CD4-positive, alpha-beta T cell treated with Interferon gamma for 1 hour (primary cell): ENCODE measurements at regions not wholly inside any gene's neighbourhood (a gene's known extent, or its start where the extent isn't known, plus 50 kb on each side); places are given as distances from the start of the nearest gene placed in this dataset.

Source experiments
- DNase-seq: peaks from one replicate; pipeline ENCODE4 v3.0.0-alpha.2; 2020

DNA sequence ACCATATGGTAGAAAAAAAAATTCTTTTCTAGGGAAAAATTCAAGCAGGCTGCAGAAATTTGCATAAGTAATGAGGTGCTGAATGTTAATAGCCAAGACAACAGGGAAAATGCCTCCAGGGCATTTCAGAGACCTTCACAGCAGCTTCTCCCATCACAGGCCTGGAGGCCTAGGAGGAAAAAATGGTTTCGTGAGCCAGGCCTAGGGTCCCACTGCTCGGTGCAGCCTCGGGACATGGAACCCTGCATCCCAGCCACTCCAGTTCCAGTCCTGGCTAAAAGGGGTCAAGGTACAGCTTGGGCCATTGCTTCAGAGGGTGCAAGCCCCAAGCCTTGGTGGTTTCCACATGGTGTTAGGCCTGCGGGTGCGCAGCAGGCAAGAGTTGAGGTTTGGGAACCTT, 436.0 kb upstream of the SMC2 start:
- no peak for DNase-seq

DNA sequence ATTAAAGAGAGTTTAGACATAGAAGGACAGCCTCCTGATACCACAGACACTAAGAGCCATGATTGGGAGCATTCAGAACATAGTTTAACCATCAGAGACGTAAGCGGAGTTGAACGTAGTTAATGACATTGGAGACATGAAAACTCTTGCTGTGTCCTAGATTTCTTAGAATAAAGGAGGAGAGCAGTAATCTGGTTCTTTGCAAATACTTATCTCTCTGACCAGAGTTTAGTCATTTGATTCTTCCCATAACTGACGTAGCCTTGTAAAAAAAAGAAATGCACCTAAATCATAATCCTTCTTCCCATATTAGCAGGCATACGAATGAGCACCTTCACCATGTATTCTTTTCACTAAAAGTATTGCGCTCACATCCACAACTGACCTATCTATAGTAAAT, 433.3 kb upstream of the SMC2 start:
- no peak for DNase-seq

DNA sequence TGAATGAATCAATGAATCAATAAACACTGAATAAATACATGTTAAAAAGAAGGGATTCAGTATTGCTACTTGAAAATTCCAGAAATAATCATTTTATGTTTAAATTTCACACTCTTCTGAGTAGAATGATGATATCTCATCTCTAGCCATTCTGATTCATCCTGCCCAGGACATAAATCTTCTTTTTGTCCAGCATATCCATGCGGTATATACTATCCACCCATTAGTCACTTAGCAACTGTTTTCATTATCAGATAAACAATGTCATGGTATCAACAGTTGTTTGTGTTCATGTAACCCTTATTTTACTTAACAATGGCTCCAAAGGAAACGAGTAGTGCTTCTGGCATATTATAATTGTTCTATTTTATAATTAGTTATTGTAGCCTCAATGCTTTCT, 432.4 kb upstream of the SMC2 start:
- DNase-seq: no peak

DNA sequence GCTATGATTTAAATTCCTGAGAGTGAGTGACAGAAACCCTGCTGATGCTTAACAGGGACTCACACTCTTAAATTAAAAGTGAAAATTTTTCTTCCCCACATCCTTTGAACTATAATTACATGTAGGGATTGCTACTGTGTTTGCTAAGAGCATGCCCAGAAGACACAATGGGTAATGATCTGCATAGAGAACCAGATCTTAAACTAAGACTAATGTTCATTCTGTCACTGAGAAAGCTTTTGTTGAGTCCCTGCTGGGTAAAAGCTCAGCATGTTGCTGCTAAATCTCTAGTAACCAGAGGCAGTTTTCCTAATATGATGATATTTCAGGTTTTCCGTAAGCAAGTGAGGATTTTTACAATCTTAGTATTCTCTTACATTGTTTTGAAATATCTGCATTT, 424.8 kb upstream of the SMC2 start:
- no peak for DNase-seq

GRCh38 chr9:103674271-103674670, 419.8 kb upstream of the SMC2 start:
- no peak for DNase-seq

DNA sequence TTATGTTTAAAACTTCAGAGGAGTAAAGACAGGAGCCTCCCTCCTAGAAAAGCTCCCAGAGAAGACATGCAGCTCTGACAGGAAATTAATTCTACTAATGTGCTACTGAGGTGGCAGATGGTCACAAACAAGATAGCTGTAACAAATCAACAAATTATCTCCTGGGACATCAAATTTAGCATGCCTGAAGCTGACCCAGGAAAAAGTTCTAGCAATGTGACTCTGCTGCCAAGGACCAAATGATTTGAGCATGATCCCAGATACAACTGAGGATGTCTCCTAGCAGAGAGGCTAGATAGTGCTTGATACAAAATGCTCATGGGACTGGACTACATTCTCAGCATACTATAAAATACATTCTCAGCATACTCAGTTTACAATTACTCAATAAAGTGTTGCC, 413.5 kb upstream of the SMC2 start:
- DNase-seq: no peak

GRCh38 chr9:103681435-103681834, 412.7 kb upstream of the SMC2 start:
- no peak for DNase-seq

- no peak for DNase-seq
Measured at GRCh38 chr9:103700195-103700962, 393.7 kb upstream of the SMC2 start.

DNA sequence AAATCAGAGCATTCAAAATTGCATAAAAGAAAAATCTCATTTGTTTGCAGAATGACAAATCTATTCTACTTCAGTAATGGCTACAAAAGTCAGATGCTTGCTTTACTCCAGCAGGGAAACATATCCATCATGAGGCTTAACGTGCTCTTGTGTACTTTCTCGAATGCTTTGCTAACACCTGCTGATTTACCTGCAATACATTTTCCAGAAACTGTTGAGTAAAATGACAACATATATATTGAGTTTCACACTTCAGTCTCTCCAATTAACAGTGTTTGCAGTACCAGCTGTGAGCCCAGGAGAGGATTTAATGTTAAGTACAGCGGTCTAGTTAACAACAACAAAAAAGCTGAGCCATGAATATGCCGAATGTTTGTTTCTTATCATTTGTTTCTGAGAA, 391.5 kb upstream of the SMC2 start:
- no peak for DNase-seq

DNA sequence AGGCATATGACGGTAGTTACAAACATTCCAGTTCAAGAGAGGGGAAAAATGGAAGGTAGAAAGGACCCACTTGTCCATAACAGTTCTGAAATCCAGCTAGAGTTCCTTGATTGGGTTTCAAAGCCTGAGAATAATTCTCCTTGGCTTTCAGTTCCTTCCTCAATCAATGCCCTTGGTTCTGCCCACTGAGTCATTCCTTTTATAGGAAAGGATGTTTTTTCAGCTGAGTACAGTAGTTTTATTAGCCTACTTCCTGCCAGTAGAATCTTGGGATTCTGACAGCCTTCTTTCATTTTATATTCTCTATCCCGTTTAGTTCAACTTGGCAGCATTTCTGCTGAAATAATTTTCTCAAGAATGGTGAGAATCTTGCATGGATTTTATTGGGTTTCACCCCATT, 386.9 kb upstream of the SMC2 start:
- DNase-seq: no peak

GRCh38 chr9:103709366-103709765, 384.7 kb upstream of the SMC2 start:
- DNase-seq: no peak

DNA sequence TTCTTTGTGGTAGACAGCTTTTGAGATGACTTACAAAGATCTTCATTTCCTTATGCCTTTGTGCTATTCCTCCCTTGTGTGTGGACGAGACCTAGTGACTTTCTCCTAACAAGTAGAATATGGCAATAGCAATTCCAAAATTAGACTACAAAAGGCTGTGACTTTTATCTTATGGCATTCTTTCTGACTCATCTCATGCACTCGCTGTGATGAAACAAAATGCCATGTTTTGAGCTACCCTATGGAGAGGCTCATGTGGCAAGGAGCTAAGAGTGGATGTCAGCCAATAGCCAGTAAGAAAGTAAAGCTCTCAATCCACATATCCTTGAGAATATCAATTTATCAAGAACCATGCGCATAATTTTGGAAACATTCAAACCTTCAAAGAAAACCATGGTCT, 380.5 kb upstream of the SMC2 start:
- DNase-seq: no peak

- no peak for DNase-seq
Measured at GRCh38 chr9:103714992-103715391, 379.1 kb upstream of the SMC2 start.

GRCh38 chr9:103721056-103721455, 373.1 kb upstream of the SMC2 start:
- no peak for DNase-seq

DNA sequence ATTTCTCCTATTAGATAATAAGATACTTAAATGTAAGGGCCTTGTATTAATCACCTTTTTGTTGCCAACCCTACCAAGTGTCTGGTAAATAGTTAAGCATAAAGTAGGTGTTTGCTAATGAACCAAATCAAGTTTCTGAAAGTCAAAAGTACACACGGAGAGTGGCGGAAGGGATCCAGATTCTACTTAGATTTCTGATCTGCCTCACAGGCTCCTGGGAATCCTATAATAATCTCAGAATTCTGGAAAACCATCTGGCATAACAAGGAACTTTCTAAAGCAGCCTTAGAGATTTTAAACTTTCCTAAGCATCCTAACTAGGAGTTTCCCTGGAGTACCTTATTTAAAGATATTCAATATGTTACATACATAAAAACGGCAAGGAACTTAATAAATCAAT, 363.2 kb upstream of the SMC2 start:
- DNase-seq: no peak

DNA sequence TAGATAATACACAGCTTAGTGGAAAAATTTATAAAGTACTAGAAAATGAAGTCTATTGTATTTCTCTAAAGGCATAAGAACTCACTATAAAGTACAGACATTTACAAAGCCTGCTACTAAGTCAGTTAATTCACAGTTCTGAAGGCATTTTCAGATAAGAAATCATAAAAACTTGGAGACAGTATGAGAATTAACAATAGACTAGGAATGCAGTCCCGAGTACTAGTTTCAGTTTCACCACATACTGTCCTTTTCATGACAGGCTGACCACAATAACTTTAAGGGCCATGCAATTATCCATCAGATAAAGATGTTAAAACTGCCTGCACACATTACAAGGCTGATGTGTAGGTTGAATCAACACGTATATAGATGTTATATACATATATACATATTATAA, 362.6 kb upstream of the SMC2 start:
- no peak for DNase-seq

- DNase-seq: no peak
Measured at GRCh38 chr9:103734471-103734870, 359.6 kb upstream of the SMC2 start.

DNA sequence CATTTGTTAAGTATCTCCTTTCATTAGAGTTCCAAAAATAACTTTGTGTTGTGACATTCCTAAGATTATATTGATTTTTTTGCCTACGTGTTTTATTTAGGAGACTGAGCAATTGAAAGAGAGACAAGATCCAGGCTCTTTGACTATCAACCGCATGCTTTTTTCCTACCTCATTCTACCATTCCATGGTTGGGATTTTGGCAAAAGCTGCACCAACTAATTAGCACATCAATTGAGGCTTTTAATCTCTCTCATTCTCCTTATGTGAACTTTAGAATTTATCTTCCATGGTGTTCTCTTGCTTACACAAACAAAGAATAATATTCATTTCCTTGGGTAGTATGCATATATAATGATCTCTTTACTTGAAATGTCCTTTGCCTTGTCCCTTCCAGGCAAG, 338.7 kb upstream of the SMC2 start:
- no peak for DNase-seq

GRCh38 chr9:103755986-103756385, 338.1 kb upstream of the SMC2 start:
- DNase-seq: no peak

- DNase-seq: no peak
Measured at GRCh38 chr9:103757062-103757461, 337.0 kb upstream of the SMC2 start.

DNA sequence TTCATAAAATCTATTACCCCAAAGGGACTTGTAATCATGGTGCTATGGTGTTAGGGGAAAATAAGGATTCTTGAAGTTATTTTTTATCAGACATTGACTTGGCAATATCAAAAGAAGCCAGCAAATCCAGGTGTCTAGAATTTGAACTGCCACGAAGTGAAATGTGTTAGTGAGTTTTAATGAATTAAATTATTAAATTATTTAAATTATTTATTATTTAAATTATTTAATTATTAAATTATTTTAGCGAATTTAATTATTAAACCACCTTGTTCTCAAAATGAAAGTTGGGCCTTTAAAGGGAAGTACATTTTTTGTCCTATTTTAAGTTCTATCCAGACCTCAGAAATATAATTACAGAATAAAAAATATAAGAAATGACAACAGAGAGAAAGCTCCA, 332.6 kb upstream of the SMC2 start:
- no peak for DNase-seq

GRCh38 chr9:103789686-103790085, 304.4 kb upstream of the SMC2 start:
- DNase-seq: no peak

GRCh38 chr9:103798620-103799019, 295.5 kb upstream of the SMC2 start:
- DNase-seq: no peak

- no peak for DNase-seq
Measured at GRCh38 chr9:103799959-103800358, 294.1 kb upstream of the SMC2 start.

DNA sequence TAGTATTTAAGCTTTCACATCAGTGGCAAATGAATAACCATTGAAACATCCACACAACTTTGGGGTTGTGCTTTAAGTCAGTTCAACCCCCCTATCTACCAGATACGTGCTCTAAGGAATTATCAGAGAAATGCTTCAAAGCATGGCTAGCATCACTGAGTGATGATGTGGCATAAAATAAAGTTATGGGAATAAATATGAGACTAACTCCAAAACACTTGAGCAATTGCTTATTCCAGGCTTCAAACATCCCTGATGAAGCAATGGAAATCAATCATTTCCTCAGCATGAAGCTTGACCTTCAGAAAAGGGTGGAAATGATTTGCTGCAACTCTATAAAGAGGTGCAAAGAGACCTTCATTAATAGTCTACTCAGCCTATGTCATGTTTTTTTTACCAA, 292.0 kb upstream of the SMC2 start:
- no peak for DNase-seq

GRCh38 chr9:103803245-103803644, 290.9 kb upstream of the SMC2 start:
- DNase-seq: no peak
